NCI-H446 (cell line): ENCODE measurements at regions not wholly inside any gene's neighbourhood (a gene's known extent, or its start where the extent isn't known, plus 50 kb on each side); places are given as distances from the start of the nearest gene placed in this dataset.

ENCODE experiments used
- DNase-seq, 2 experiments: peaks; one replicate each; lab custom pipeline; 2025; lab: John Stamatoyannopoulos, UW

DNA sequence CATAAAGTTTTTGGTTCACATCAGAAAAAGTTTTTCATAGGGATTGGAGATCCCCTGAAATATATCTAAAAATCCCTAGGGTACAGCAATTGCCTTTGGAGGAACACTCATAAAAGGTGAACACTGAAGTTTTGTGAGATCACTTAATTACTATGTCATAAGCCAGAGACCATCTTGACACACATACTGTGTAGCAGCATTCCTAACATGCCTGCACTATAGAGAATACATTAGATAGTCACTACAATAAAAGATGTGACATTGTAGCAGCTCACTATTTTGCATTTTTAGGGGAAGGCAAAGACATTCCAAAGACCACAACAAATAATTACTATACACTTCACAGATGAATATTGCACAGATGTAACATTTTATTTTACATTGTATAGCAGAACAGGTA is 779.9 kb downstream of the KCNT2 start:
- DNase-seq = no peak

DNA sequence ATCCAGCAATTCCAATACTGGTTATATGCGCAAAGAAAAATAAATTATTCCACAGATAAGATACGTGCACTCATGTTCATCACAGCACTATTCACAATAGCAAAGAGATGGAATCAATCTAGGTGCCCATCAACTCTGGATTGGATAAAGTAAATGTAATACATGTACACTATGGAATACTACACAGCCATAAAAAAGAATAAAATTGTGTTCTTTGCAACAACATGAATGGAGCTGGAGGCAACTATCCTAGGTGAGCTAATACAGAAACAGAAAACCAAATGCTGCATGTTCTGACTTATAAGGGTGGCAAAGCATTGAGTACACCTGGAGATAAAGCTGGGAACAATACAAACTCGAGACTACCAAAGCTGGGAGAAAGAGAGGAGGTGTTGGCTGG is 787.3 kb downstream of the KCNT2 start:
- no peak for DNase-seq

DNA sequence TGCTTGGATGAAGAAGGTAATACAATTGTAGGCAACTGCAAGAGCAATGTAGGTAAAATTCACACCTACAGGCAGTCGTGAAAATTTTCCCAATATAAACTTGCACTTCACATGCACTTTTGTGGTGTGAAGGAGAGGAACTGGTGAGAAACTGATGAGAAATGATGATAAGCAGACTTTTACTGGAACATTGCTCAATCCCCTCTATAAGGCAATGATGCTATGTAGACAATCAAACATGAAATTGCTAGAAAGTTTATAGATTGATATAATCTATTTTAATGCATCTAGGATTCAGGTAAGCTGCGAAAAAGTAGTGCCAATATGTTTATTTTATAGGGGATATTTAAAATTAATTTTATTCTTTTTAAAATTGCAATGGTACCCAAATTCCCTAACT is 802.2 kb downstream of the KCNT2 start:
- no peak for DNase-seq

DNA sequence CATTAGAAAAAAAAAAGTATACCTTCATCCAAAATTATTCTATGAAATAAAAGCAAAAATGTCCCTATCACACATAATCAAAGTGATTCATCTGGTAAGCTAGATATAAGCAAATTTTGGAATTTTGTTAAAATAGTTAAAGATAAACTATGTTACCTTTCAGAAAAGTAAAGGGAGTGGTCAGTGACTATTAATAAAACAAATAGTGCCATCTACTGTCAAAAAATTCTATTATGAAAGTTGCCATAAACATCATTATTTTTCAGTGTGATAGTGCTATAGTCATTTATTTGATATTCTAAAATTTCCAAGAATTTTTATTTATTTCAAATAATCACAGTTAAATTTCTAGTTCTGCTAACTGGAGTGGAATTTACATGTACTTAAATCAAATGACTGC is 803.7 kb downstream of the KCNT2 start:
- DNase-seq = peak in 1 of 2 experiments; percentile 19

DNA sequence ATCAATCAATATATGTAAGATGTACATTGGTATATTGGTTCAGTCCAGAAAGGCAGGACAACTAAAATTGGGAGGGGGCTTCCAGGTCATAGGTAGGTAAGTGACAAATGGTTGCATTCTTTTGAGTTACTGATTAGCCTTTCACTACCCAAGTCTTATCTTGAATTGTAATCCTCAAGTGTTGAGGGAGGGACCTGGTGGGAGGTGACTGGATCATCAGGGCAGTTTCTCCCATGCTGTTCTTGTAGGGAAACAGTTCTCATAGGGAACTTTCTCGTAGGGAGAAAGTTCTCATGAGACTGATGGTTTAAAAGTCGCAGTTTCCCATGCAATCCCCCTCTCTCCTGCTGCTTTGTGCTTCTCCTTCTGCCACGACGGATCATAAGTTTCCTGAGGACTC is 809.2 kb downstream of the KCNT2 start:
- no peak for DNase-seq

DNA sequence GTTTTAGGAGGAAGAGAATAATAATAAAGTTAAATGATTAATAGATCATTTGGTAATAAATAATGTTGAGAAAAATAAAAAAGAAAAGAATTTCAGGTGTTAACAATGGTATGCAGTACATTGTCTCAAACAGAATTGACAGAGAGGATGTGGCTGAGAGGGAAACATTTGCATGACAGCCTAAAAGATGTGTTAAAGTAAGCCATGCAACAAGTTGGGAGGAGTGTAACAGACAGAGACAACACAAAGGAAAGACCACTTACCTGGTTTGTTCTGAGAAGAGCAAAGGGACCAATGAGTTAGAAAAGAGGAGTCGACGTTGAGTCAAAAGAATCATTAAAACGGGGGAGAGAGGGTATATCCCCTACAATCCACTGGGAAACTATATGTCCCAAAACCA is 814.0 kb downstream of the KCNT2 start:
- no peak for DNase-seq

DNA sequence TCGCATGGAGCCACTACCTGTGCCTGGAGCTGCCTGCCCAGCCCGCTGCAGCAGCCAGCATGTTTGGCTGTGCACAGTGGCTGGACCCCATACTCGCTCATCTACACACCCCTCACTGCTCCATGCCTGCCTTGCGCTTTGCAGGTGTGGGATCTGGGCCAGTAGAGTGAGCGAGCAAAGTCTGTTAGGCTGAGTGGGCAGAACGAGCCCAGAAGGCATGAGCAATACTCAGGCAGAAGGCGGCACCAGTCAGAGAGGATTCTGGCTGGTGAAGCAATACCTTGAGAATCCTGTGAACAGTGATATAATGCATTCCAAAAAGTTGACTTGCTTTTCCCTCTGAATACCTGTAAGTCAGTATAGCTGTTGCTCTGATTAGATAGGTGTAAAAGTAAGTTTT is 816.4 kb downstream of the KCNT2 start:
- no peak for DNase-seq

DNA sequence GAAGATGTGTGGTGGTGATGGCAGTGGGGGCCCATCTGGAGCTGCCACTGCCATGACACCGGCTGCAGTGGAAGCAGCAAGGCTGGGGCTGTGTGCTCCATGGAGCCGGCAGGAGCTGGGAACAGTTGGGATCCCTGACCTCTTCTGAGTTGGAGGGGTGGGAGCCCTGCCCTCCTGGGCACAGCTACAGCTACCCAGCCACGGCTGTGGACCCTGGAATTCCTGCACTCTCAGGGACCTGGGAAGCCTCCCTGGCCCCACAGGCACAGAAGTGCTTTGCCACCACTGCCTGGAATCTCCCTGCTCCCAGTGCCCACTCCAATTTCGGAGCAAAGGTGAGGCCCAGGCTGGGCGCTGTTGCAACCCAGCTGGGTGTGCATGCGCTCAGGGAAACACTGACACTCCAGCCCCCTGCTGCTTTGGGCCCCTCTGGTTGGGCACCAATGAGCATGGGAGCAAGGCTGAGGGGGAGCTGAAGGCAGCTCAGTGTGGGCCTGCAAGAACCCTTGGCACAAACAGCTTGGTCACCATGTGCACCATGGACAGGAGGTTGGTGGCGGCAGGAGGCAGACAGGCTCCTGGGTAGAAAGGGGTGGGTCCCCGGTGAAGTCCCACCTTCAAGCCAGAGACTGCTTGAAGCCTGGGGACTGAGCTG is 817.6 kb downstream of the KCNT2 start:
- DNase-seq = no peak

DNA sequence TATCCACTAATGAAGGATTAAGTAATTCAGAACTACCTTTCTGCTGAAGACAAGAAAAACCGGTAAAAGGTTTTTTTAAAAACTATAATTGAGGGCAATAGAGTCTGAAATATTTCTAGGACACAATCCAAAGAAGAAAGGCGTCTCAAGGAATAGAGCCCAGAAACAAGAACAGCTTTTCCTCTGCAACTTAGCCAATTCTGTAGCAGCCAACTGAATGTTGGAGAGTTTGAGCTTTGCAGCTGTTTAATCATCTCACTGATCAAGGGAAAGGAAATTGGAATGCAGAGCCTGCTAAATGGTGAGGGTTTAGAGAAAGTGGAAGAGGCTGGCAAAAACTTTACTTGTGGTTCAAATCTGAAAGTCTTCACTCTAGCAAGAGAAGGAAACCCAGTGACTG is 818.9 kb downstream of the KCNT2 start:
- DNase-seq = peak in 1 of 2 experiments; percentile 30

DNA sequence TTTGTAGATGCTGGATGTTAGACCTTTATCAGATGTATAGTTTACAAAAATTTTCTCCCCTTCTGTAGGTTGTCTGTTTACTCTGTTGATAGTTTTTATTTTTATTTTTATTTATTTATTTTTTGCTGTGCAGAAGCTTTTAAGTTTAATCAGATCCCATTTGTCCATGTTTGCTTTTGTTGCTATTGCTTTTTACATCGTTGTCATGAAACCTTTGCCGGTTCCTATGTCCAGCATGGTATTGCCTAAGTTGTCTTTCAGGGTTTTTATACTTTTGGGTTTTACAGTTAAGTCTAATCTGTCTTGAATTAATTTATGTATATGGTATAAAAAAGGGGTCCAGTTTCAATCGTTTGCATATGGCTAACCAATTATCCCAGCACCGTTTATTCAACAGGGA is 819.5 kb downstream of the KCNT2 start:
- no peak for DNase-seq

DNA sequence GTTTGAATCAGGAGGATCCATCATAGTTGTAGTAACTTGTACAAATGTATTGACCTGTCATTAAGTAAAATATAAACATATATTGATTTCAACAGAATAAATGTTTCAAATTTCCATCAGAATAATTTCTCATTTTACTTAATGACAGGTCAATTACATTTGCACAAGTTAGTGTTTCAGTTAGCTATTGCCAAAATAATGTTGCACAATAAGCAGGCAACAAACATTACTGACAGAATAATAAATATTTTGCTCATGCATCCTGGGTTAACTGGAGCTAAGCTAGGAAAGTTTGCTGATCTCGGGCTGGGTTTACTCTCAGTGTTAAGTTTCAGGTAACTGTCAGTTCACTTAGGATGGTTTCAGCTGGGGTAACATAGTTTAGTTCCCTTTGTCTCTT is 822.4 kb downstream of the KCNT2 start:
- no peak for DNase-seq

DNA sequence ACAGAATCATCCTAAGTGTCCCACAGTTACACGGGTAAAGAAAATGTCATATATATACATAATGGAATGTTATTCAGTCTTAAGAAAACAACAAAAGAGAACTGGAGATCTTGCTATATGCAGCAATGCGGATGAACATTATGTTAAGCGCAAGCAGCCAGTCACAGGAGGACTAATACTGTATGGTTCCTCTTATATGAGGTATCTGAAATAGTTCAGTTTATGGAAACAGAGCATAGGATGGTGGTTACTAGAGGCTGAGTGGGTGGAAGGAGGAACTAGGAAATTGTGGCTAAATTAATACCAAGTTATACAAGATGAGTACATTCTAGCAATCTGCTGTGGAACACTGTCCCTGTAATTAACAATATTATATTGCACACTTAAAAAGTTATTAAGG is 834.3 kb downstream of the KCNT2 start:
- DNase-seq = no peak

DNA sequence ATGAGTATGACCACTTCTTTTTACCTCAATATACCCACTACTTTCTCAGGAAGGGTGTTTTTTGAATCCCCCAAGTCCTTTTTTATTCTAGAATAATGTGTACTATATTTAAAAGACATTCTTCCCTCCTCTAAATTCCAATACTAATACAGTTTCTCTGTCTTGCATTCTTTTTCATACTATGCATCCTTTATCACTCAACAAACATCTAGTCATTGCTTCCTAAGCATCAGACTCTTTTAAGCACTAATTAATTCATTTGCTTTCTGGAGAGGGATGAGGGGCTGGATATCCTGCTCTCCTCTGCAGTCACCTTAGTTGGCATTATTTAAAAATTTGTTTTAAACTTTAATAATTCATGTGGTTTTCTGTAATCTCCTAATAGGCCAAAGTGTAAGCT is 838.8 kb downstream of the KCNT2 start:
- no peak for DNase-seq

DNA sequence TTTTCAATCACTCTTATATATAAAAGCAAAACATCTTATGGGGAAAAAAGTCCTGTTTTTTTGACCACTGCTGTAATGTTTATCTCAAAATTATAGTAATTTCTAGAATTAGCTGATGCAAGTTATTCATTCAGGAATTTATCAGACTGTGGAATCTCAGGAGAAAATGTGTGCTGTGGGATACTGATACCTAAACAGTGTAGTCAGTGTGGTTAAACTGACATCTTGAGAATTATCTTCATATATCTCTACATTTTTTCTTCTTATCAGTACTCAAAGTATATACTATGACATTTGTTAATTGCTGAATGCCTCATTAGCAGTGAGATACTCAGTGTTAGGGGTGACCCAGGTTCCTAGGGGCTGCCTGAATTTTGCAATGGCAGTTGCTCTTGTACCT is 839.3 kb downstream of the KCNT2 start:
- DNase-seq = no peak

DNA sequence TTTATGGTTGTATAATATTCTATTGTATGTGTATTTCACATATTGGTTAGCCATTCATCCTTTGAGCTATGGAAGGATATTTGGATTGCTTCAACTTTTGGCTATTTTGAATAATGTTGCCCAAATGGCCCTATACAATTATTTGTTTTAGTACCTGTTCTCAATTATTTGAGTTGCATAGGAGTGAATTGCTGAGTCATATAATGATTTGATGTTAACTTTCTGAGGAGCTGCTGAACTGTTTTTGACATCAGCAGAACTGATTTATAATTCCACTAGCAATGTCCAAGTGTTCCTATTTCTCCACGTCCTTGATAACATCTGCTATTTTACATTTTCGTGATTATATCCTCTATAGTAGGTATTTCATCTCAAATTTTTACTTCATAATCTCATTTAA is 839.9 kb downstream of the KCNT2 start:
- no peak for DNase-seq

DNA sequence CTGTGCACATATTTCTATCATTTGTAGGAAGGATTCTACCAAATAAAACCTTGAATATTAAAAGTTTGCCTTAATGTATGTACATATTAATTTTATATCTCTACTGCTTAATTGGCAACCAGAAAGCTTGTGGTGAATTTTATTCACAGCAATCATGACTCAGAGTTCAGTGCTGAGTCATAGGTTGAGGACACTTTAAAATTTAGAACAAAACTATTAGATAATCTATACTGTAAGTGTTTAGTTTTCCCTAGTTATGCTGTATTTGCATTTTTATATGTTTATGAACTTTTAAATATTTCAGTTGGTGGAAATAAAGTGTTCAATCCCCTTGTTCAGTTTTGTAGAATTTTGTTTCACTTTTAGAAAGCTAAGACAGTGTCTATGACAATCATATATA is 841.5 kb downstream of the KCNT2 start:
- DNase-seq = no peak

DNA sequence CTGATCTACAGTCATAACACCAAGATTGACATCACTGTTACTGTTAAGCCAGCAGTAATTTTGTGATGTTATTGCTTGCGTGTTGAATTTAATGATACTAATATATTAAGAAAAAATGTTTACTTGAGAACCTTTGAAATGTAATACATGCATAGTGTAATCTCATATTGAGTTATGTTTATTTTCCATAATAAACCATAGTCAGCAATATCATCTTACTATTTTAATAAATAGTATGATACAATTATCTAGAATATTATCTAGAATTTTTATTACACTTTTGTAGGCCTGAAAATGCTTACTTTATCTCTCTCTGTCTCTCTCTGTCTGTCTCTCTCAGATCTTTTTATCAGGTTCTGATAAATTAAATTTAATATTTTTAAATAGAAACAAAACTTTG is 843.1 kb downstream of the KCNT2 start:
- no peak for DNase-seq

DNA sequence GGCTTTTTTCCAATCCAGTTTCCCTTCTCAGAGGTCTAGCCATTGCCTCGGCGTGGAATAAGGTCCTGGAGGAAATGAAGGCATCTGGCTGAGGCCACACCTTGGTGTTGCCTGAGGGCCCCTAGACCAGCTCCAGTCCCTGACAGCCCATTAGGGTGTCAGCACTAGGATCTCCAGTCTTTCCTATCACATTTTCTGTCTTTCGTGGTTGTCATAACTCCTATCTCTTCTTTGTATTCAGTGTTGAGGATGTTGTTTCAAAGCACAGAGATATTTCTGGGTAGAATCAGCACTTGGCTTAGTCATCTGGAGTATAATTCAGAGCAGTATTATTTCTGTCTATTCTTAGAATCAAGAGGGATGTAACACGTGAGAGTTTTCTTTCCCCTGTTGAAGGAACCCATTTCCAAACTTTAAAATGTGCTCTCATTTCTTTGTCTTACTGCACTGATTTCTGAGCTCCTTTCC is 844.3 kb downstream of the KCNT2 start:
- DNase-seq = no peak

DNA sequence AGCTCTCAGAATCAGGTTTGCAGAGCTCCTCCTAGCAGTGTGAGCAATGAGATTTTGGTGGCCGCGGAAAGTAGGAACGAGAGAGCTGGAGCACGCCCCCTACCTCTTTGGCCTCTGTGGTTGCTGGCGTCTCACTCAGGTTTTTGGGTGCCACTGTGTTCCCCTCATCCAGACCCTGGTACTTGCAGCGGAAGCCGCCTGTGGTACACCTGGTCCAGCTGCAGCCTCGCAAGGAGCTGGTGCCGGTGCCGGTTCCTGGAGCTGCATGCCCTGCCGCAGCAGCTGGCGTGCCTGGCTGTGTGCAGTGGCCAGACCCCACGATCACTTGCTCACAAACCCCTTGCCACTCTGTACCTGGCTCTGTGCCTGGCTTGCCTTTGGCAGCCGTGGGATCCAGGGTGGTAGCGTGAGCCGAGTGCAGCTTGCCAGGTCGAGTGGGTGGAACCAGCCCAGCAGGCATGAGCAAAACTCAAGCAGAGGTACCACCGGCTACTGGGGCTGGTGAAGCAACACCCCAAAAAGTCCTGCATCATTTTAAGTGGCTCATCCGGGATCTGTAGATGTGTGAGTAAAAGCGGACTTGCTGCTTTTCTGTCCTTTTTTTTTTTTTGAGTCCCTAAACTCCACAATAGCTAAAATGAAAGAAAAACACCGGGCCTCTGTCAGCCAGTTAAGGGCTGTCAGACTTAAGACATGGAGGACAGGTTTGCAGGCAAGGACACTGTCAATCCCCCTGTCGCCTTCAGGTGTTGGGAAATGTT is 844.9 kb downstream of the KCNT2 start:
- DNase-seq = peak in 1 of 2 experiments; percentile 24

DNA sequence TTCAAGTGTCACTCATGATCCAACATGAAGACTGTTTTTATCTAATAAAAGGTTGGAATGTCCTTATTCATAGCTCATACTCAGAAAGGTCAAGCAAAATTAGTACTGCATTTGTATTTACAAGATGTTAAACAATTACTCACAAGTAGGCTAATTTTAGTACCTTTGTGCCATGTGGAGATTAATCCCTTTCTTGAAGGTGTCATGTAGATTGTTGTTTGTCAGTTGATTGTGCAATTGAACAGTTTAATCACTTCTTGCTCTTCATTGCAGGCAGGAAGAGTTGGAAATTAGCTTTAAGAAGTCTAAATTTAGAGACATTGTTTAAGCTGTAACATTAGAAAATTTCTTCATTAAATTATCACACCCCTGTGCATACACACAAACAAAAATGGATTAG is 847.1 kb downstream of the KCNT2 start:
- DNase-seq = no peak

DNA sequence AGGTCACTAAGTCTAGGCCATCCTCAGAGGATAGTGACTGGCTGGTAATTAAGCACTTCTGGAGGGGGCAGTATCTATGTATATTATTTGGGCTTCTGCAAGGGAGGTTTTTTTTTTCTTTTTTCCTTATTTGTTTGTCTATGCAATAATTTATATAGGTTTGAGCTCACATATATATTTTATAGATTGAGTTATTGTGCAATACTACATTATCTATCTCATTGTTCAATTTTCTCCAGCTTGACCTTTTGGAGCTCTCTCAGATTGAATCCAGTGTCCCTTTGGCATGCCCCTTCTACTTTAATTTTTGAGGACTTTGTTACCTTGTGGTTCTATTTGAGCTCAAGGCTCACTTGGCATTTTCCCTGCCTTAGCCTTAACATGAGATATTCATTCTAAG is 852.1 kb downstream of the KCNT2 start:
- no peak for DNase-seq

DNA sequence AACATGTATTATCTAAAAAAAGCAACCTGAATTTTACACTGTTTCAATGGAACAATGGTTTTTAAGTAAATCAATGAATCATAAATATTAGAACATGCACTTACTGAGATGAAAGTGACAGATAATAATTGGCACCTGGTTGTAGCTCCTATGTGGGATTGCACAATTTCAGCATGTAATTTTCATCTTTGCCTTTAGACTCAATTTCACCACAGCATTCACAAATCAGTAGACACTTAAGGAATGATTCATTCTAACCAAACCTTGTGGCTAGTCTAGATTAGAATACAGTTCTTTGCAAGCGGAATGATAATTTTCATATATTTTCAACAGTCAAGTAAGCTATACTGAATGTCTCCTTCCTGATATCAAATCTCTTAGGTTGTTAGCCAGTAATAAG is 853.4 kb downstream of the KCNT2 start:
- no peak for DNase-seq

DNA sequence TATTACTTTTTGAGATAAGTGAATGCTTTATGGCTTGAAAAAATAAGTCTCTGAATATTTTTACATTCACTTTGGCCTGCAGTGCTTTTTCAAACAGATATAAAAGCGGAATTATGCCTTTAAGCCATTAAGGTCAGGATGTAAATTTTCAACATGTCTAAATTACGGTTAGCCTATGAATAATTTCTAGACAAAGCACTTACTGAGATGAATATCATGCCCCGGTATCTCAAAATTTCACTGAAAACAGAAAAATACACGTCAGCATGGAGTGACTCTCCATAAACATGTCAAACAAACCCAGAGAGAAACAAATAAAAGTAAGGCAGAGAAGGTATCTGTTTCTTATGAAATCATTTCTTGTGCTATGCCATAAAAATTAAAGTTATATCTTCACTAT is 853.9 kb downstream of the KCNT2 start:
- DNase-seq = no peak

DNA sequence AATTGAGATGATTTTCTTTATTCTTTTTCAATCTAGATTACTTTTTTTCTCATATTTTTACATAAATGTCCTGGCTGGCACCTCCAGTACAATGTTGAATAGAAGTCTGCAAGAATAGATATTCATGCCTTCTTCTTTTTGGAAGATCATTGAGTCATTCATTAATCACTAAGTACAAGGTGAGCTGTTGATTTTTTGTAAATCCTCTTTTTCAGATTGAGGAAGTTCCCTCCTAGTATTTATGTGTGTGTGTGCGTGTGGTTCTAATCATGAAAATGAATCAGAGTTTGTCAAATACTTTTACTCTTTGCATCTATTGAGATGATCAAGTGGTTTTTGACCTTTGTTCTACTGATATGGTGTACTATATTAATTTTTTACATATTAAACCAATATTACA is 859.3 kb downstream of the KCNT2 start:
- DNase-seq = no peak
